Upper lobe of right lung (tissue), 1 donor: ENCODE measurements at regions not wholly inside any gene's neighbourhood (a gene's known extent, or its start where the extent isn't known, plus 50 kb on each side); places are given as distances from the start of the nearest gene placed in this dataset.

Experiments
- ATAC-seq: fragments of 200-7000 bp; cut with Tn5 transposase; one replicate; pipeline ENCODE4 v1.9.1; 2020; ENCODE audit warnings: mild to moderate bottlenecking, moderate library complexity
- DNase-seq: peaks from one replicate; pipeline ENCODE4 v3.0.0-alpha.2; 2020
- H3K27ac ChIP-seq: fragments of 200-600 bp; one replicate; pipeline ENCODE4 v1.8.0; 2022
- H3K27me3 ChIP-seq: fragments of 200-600 bp; one replicate; pipeline ENCODE4 v1.8.0; 2022; ENCODE audit warnings: mild to moderate bottlenecking
- H3K36me3 ChIP-seq: fragments of 200-600 bp; one replicate; pipeline ENCODE4 v1.8.0; 2022
- H3K4me1 ChIP-seq: fragments of 200-600 bp; one replicate; pipeline ENCODE4 v1.8.0; 2022
- H3K4me3 ChIP-seq: fragments of 200-600 bp; one replicate; pipeline ENCODE4 v1.8.0; 2022; ENCODE audit warnings: mild to moderate bottlenecking
- H3K9me3 ChIP-seq: fragments of 200-600 bp; one replicate; pipeline ENCODE4 v1.8.0; 2022
- intact Hi-C: fragments of 100-400 bp; cut with DNase I; formaldehyde crosslinking; loops from one replicate; pipeline ENCODE4 v1.11.0; 2022
- TF ChIP-seq, protein P1 (sequence below): fragments of 200-600 bp; IDR thresholded peaks from one replicate; pipeline ENCODE4 v1.8.0; 2022; ENCODE audit warnings: antibody characterized with exemption
- donor health status: DM: no; HTN: yes; CAD: no; lungs with severe emphysema.

- DNase-seq (no peak), ATAC-seq (no peak)
- Histone ChIP-seq H3K27ac (no peak overlapping the region), H3K36me3 (no peaks in the 10 kb centered on the region), H3K27me3 (no peaks in the 10 kb centered on the region), H3K9me3 (no peaks in the 10 kb centered on the region), H3K4me3 (no peak overlapping the region), H3K4me1 (no peaks in the 10 kb centered on the region)
- TF ChIP-seq, protein P1, sequence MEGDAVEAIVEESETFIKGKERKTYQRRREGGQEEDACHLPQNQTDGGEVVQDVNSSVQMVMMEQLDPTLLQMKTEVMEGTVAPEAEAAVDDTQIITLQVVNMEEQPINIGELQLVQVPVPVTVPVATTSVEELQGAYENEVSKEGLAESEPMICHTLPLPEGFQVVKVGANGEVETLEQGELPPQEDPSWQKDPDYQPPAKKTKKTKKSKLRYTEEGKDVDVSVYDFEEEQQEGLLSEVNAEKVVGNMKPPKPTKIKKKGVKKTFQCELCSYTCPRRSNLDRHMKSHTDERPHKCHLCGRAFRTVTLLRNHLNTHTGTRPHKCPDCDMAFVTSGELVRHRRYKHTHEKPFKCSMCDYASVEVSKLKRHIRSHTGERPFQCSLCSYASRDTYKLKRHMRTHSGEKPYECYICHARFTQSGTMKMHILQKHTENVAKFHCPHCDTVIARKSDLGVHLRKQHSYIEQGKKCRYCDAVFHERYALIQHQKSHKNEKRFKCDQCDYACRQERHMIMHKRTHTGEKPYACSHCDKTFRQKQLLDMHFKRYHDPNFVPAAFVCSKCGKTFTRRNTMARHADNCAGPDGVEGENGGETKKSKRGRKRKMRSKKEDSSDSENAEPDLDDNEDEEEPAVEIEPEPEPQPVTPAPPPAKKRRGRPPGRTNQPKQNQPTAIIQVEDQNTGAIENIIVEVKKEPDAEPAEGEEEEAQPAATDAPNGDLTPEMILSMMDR = no peak
- intact Hi-C loops = no loop called here
These were observed 403.4 kb upstream of the MC4R start for GRCh38 chr18:60775978-60776377.

GRCh38 chr18:60784161-60784560 is 411.6 kb upstream of the MC4R start:
- DNase-seq (no peak), ATAC-seq (no peak)
- intact Hi-C loops = no loop called here
- Histone ChIP-seq H3K9me3 (no peaks in the 10 kb centered on the region), H3K4me3 (no peak overlapping the region), H3K36me3 (no peaks in the 10 kb centered on the region), H3K4me1 (no peaks in the 10 kb centered on the region), H3K27ac (no peak overlapping the region), H3K27me3 (no peaks in the 10 kb centered on the region)
- TF ChIP-seq, protein P1 = no peak

GRCh38 chr18:60794802-60795201 is 422.2 kb upstream of the MC4R start:
- no peaks in the 10 kb centered on the region for H3K27me3 ChIP-seq
- DNase-seq = no peak
- no peaks in the 10 kb centered on the region for H3K4me1 ChIP-seq
- no peak for ATAC-seq
- H3K27ac ChIP-seq = no peak overlapping the region
- H3K4me3 ChIP-seq = no peak overlapping the region
- H3K9me3 ChIP-seq = peaks cover 4% of the 10 kb centered on the region
- TF ChIP-seq, protein P1 = no peak
- no peaks in the 10 kb centered on the region for H3K36me3 ChIP-seq
- intact Hi-C loops = no loop called here

GRCh38 chr18:60804415-60804814 is 431.8 kb upstream of the MC4R start:
- Histone ChIP-seq H3K27me3 (no peaks in the 10 kb centered on the region), H3K36me3 (no peaks in the 10 kb centered on the region), H3K27ac (no peak overlapping the region), H3K4me1 (no peaks in the 10 kb centered on the region), H3K9me3 (no peaks in the 10 kb centered on the region), H3K4me3 (no peak overlapping the region)
- DNase-seq (no peak), ATAC-seq (no peak)
- intact Hi-C loops = no loop called here
- TF ChIP-seq, protein P1 = no peak

DNA sequence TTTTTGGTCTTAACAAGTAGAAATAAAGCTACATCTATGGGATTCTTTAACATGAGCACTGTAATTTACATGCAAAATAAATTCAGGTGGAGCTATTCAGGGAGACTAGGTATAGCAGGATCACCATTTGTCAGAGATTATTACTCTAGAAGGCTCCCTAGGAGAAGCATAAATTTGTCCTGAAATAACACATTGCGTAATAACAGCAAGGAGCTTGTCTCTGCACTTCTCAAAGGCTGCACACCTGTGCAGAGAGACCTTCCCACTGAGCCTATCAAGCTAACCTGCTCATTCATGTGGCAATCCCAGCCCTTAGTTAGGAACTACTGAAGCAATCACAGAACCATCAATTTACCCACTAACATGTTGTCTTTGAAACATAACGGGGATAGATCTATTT is 437.4 kb upstream of the MC4R start:
- DNase-seq (no peak), ATAC-seq (peak; percentile 46)
- no peaks in the 10 kb centered on the region for H3K27me3 ChIP-seq
- TF ChIP-seq, protein P1 = no peak
- H3K4me3 ChIP-seq = no peak overlapping the region
- H3K27ac ChIP-seq = no peak overlapping the region
- no peaks in the 10 kb centered on the region for H3K36me3 ChIP-seq
- H3K4me1 ChIP-seq = no peaks in the 10 kb centered on the region
- no peaks in the 10 kb centered on the region for H3K9me3 ChIP-seq
- intact Hi-C loops = no loop called here

DNA sequence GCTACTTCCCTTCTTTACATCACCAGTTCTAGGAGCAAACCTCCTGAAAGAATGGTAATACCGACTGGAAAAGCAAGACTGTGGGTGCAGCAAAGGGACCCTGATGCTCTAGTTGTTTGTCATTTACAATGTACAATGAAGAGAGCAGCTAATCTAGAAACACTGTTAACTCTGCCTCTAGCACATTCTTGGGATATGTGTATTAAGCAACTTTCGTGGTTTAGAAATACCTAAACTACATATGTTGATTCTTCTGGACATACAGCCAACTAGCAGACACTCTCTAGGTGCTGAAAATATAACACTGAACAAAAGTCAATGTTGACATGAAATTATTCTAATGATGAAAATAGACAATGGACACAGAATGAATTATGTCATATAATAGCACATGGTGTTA is 440.3 kb upstream of the MC4R start:
- H3K4me3 ChIP-seq = no peak overlapping the region
- H3K36me3 ChIP-seq = no peaks in the 10 kb centered on the region
- ATAC-seq = no peak
- no peaks in the 10 kb centered on the region for H3K27me3 ChIP-seq
- H3K9me3 ChIP-seq = no peaks in the 10 kb centered on the region
- intact Hi-C loops = no loop called here
- DNase-seq = no peak
- no peak overlapping the region for H3K27ac ChIP-seq
- TF ChIP-seq, protein P1 = no peak
- H3K4me1 ChIP-seq = no peaks in the 10 kb centered on the region
